GM18499 (cell line): ENCODE measurements at regions not wholly inside any gene's neighbourhood (a gene's known extent, or its start where the extent isn't known, plus 50 kb on each side); places are given as distances from the start of the nearest gene placed in this dataset.

Experiments used
- ATAC-seq: cut with Tn5 transposase; IDR thresholded peaks from one replicate; pipeline ENCODE4 v1.9.1; 2021; ENCODE audit warnings: moderate number of reproducible peaks; ENCODE audit not compliant: insufficient read depth, unreplicated experiment

GRCh38 chr4:114280645-114281044 lies 301.2 kb upstream of the ARSJ start:
- no peak for ATAC-seq

DNA sequence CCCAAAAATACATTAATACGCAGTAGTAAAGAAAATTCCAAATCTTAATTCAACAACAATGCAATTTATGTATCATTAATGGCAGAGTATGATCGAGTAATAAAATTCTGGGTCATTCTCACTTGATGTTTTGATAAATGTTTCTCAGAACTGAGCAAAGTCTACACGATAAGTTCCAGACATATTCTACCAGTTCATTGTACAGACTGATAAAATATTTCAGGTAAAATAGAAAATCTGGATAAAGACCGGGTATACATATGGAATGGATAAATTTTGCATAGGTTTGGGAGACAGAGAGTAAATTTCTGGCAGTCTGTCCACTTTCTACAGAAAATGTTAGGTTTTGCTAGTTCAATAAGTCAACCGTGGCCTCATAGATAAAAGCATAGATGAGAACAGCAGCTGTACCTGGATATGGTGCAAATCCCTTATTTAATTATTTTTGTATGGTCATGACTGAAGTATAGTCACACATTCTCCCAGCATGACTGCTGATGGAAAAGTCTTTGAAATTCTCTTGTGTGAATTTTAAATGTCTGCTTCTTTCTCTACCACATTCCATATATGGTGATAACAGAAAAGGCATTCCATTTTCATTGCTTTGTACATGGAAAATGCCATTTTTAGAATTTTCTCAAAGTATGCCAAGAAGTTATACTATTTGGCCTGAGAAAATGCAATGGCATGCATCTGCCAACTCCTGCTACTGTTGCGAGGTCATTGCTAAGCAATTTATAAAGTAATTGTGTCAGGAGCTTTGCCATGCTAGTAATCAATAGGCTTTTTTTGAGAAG lies 301.9 kb upstream of the ARSJ start:
- no peak for ATAC-seq

DNA sequence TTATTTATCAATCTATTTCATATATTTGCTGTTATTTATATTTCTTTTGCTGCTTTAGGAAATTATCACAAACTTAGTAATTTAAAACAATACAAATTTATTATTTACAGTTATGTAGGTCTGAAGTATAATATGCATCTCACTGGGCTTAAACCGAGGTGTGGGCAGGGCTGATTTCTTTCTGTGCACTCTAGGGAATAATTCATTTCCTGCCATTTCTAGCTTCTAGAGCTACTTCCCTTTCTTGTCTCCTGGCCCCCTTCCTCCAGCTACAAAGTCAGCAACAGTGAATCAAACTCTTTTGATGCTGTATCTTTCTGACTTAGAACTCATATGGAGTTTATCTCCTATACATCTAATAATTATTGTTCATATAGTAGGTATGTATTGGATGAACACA lies 303.5 kb upstream of the ARSJ start:
- ATAC-seq = no peak

DNA sequence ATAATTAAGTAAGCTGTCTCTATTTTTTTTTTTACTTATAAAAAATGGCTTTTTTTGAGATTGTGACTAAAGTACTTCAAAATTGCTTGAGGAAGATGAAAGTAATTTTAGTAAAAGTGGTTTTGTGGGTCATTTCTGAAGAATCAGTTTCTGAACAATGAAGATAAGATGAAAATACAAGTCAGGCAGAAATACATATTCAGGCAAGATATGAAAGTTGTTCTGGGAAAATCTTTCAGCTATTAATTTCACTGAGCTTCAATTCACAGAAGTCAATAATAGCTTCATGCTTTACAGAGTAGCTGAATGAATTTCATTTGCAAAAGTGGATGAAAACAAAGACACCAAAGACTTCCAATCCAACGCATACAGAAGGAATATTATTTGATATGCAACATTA lies 305.2 kb upstream of the ARSJ start:
- no peak for ATAC-seq

DNA sequence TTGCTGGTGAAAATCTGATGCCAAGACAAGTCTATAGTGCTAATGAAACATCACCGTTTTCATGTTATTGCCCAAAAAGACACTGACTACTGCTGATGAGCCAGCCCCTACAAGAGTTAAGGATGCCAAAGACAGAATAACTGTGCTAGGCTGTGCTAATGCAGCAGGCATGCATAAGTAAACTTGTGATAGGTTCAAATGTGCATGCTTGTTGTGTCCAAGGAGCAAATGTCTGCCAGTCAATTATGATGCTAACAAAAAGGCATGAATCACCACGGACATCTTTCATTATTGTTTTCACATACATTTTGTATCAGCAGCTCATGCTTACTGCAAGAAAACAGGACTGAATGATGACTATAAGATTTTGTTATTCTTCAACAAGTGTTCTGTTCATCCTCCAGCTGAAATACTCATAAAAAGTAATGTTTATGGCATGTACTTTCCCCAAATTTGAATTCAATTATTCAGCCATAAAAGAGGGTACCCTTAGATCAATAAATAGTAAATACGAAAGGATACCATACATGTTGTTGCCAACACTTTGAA lies 306.9 kb upstream of the ARSJ start:
- ATAC-seq = no peak

GRCh38 chr4:114287079-114287696 lies 307.7 kb upstream of the ARSJ start:
- ATAC-seq = no peak

GRCh38 chr4:114296126-114296525 lies 302.5 kb upstream of the UGT8 start:
- no peak for ATAC-seq

- no peak for ATAC-seq
These were observed 296.1 kb upstream of the UGT8 start for GRCh38 chr4:114302472-114302871.

DNA sequence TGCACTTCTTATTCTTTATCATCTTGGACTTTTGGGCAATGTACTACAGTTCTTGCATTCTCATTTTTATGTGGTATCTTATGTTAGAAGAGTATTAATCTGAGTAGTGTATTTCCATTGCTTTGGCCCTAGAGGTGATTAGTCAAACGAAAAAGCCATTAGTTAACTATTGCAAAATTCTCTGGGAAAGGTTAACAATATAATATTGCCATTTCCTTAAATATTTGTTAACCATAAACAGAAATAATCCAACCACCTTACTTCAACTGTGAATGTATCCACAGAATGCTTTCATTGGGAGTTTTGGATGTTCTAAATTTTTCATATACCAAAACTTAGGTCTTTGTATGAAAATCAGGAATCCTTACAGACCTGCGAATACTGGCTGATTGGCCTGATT lies 294.6 kb upstream of the UGT8 start:
- no peak for ATAC-seq

- ATAC-seq = no peak
These were observed 294.0 kb upstream of the UGT8 start for GRCh38 chr4:114304567-114304966.

DNA sequence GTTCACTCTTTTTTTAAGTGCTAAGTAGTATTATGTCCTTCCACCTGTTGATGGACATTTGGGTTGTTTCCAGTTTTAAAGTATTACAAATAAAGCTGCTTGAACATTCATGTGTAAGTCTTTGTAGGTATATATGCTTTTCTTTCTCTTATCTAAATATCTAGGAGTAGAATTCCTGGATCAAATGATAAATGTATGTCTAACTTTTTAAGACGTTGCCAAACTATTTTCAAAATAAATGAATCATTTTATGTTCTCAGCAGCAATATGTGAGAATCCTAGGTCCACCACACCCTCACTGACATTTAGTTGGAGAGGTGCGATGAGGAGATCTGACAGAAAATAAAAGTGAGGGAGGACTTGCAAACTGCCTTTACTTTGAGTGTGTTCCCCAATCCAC lies 291.7 kb upstream of the UGT8 start:
- ATAC-seq = no peak

- no peak for ATAC-seq
These were observed 288.2 kb upstream of the UGT8 start for GRCh38 chr4:114310296-114310925.

GRCh38 chr4:114311787-114312186 lies 286.8 kb upstream of the UGT8 start:
- no peak for ATAC-seq

GRCh38 chr4:114312338-114312737 lies 286.3 kb upstream of the UGT8 start:
- no peak for ATAC-seq

DNA sequence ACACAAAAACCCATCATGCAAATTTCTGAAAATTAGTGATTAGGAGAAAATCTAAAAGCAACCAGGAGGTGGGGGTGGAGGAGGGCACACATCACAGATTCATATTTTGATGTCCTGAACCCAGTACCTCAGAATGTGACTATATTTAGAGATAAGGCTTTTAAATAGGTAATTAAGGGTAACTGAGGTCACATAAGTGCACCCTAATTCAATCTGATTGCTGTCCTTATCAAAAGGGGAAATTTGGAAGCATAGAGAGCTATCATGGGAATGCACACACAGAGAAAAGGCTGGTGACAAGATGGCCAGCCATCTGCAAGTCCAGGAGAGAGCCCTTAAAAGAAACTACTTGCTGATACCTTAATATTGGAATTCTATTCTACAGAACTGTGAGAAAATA lies 281.8 kb upstream of the UGT8 start:
- no peak for ATAC-seq

DNA sequence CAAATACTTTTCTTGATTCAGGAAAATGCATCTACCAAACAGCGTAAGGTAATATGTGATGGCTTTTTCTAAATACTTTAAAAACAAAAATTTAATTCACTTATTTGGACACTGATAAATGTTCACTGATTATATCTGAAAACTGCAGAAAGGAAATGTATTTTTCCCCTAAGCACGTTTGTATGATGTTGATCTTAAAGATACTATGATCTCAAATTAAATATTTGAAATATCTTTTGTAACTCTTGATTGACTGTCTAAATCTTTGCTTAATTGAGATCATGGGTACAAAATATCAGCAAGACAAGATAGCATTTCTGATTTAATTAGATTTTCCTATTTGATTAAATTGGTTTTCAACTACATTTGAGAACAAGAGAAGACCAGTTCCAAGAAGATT lies 281.0 kb upstream of the UGT8 start:
- no peak for ATAC-seq

DNA sequence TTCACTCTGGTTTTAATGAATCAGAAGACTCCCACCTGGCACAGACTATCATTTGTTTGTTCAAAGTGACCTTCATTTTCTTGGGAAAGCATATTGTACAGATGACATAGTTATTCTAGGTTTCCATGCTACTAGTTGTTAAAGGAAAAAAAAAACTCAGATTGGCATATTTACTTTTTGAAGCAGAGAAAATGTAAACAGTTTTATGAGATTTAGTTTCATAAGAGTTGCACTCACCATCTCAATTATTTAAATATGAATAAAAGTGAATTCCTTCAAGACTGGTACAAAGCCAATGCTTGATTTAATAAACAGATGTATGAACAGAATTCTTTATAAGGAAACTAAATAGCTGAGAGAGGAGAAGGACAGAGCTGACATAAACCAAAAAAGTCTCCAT lies 280.3 kb upstream of the UGT8 start:
- no peak for ATAC-seq

DNA sequence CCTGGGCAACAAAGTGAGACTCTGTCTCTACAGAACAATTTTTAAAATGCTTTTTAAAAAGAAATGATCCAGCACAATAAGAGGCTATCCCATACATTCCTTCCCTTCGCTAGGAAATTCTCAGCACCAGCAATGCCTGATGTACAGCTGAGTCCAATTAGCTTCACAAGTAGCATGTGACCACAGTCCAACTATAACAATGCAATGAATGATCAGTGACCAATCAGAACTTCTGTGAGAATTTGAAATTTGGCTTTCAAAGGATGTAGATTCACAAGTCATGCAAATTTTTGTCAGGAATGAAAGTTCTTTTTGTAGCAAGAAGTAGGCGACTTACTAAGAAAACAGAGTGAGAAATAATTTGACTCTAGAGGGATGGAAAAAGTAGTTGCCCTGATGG lies 278.5 kb upstream of the UGT8 start:
- ATAC-seq = no peak

- no peak for ATAC-seq
These were observed 277.2 kb upstream of the UGT8 start for GRCh38 chr4:114321366-114321765.

GRCh38 chr4:114323841-114324240 lies 274.8 kb upstream of the UGT8 start:
- no peak for ATAC-seq

DNA sequence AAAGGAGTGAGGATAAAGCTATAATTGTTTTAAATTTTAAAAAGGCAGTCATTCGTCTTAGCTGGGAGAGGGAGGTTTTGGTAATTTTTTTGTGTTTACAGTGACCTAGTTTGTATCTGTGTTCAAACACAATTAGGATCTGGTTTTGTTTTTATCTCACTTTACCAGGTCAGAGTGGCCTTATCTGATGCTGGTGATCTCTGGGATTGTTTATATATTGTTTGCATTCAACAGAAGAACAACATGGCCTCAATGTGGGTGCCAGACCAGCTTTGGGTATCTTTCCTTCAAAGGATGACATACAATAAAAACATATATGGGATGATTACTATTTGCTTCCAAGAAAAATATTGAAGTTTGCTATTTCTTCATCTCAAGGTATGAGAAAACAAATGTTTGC lies 272.2 kb upstream of the UGT8 start:
- no peak for ATAC-seq
